ENCODE measurements at regions not wholly inside any gene's neighbourhood (a gene's known extent, or its start where the extent isn't known, plus 50 kb on each side); places are given as distances from the start of the nearest gene placed in this dataset.

DNA sequence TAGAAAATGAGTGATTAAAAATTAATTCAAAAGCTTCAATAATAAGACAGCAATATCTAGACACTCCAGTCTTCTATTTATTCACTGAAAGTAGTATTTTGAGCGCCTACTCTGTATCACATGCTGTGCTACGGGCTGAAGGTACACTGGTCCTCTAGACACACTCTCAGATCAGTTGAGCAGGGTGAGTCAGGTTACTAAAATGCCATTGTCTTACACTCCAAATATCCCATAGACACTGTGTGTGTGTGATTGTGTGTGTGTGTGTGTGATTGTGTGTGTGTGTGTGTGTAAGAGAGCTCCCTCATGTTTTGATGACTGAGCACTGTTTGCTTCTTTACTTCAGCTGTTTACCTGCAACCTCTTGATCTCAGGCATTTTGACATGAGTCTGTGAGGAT lies 342.8 kb upstream of the BOD1L1 start:
- in situ Hi-C loops (cut with MboI; ENCODE audit: low pct_unique_long_range_greater_than_20kb, low sequenced_read_pairs, unreplicated experiment), result no loop called here
- TF ChIP-seq CTCF (IDR thresholded peaks at IDR 0.05; ENCODE audit: extremely low read depth, insufficient read depth, missing control alignments), result no peak
- DNase-seq (ENCODE audit: low spot score), result no peak

DNA sequence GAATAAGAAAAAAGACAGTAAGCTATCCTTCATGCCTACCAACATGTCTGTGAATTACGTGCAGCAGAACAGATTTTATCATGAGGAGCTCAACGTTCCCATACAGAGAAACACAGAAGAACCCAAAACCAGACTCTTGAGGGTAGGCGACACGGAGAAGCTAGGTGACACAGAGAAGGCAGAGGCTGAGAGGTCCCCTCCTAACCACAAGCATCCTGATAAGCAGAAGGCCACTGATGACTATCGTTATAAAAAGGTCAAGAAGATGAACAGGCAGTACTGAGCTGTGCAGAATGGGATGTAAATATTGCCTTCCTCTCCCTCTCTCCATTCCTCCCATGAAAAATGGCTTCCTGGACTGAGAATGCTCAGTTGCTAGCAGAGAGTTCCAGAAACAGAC lies 350.2 kb upstream of the BOD1L1 start:
- no peak for DNase-seq (ENCODE audit: low spot score)

GRCh38 chr4:13980317-13981310 lies 353.1 kb upstream of the BOD1L1 start:
- TF ChIP-seq CTCF (IDR thresholded peaks at IDR 0.05; ENCODE audit: extremely low read depth, insufficient read depth, missing control alignments), result no peak
- no peak for DNase-seq (ENCODE audit: low spot score)
- in situ Hi-C loops (cut with MboI; ENCODE audit: low pct_unique_long_range_greater_than_20kb, low sequenced_read_pairs, unreplicated experiment), result no loop called here

More for the DNA sequence above, 350.2 kb upstream of the BOD1L1 start:
- TF ChIP-seq CTCF (IDR thresholded peaks at IDR 0.05; ENCODE audit: extremely low read depth, insufficient read depth, missing control alignments), result no peak
- in situ Hi-C loops (cut with MboI; ENCODE audit: low pct_unique_long_range_greater_than_20kb, low sequenced_read_pairs, unreplicated experiment), result no loop called here

GRCh38 chr4:13981499-13981898 lies 354.0 kb upstream of the BOD1L1 start:
- DNase-seq (ENCODE audit: low spot score), result no peak
- TF ChIP-seq CTCF (IDR thresholded peaks at IDR 0.05; ENCODE audit: extremely low read depth, insufficient read depth, missing control alignments), result no peak
- in situ Hi-C loops (cut with MboI; ENCODE audit: low pct_unique_long_range_greater_than_20kb, low sequenced_read_pairs, unreplicated experiment), result no loop called here

GRCh38 chr4:13982010-13982409 lies 354.5 kb upstream of the BOD1L1 start:
- no peak for TF ChIP-seq CTCF (IDR thresholded peaks at IDR 0.05; ENCODE audit: extremely low read depth, insufficient read depth, missing control alignments)
- in situ Hi-C loops (cut with MboI; ENCODE audit: low pct_unique_long_range_greater_than_20kb, low sequenced_read_pairs, unreplicated experiment), result no loop called here
- no peak for DNase-seq (ENCODE audit: low spot score)

DNA sequence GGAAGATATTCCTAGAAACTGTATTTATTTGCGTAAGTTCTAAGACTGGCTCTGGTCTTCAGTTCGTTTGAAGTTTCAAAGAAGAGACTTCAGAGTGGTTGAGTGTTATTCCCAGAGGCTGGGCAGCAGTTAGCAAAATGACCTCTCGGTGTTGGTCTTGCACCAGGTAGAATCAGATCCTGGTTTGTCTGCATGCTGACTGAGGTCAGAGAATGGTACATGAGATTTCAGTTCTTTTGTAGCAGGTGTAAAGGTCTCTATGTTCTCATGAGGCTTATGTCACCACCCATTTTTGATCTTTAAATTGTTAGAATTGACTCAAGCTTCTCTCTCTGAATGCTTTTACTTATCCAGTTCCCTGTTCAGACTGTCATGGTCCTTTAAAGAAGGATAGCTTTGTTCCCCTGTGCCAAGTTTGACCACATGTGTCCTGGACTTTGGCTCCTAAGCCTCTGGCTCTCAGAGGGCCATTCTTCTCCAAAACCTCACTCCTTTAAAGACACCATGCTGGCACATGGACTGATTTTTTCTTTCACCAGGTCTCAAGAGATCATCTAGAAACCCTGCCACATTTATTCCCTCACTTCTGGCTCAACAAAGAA lies 355.8 kb upstream of the BOD1L1 start:
- in situ Hi-C loops (cut with MboI; ENCODE audit: low pct_unique_long_range_greater_than_20kb, low sequenced_read_pairs, unreplicated experiment), result no loop called here

More for the DNA sequence above, 355.8 kb upstream of the BOD1L1 start:
- DNase-seq (ENCODE audit: low spot score), result no peak
- TF ChIP-seq CTCF (IDR thresholded peaks at IDR 0.05; ENCODE audit: extremely low read depth, insufficient read depth, missing control alignments), result no peak
